HFF-Myc (cell line): ENCODE measurements at regions not wholly inside any gene's neighbourhood (a gene's known extent, or its start where the extent isn't known, plus 50 kb on each side); places are given as distances from the start of the nearest gene placed in this dataset.
"Not testable (repeated sequence)": the region's sequence is repeated elsewhere in the genome, so short reads cannot be mapped to it uniquely, and the experiment has no call there.

Experiments
- DNase-seq: peaks from one replicate; pipeline ENCODE4 v3.0.0-alpha.2; 2011; ENCODE audit warnings: low read depth; ENCODE audit errors: extremely low read depth
- H3K4me3 ChIP-seq: replicated peaks from 2 replicates; pipeline ENCODE4 v1.5.1; 2011; ENCODE audit warnings: low read depth, mild to moderate bottlenecking, control low read depth, low read length
- TF ChIP-seq, protein P1 (sequence below): IDR thresholded peaks from 2 replicates; pipeline ENCODE4 v1.5.1; 2012; ENCODE audit warnings: mild to moderate bottlenecking, low read depth, low read length, control low read depth; ENCODE audit errors: missing control alignments

DNA sequence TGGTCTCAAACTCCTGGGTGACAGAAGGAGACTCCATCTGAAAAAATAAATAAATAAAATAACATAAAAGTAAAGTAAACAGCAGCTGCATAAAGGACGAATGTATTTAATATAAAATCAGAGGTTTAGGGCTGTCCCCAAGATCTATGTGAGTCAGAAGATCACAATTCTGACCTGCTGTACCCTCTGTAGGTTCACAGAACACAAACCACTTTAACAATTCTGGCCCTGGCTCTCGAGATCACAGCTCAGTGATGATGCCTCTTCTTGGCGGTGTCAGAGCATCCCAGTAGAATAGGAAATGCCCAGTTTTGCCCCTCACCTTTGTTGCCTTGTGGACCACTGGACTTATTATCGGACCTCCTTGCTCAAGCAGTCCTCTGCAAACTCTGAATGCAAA lies 380.9 kb downstream of the TLE1 start:
- DNase-seq = no peak
- no peak overlapping the region for H3K4me3 ChIP-seq
- TF ChIP-seq, protein P1, sequence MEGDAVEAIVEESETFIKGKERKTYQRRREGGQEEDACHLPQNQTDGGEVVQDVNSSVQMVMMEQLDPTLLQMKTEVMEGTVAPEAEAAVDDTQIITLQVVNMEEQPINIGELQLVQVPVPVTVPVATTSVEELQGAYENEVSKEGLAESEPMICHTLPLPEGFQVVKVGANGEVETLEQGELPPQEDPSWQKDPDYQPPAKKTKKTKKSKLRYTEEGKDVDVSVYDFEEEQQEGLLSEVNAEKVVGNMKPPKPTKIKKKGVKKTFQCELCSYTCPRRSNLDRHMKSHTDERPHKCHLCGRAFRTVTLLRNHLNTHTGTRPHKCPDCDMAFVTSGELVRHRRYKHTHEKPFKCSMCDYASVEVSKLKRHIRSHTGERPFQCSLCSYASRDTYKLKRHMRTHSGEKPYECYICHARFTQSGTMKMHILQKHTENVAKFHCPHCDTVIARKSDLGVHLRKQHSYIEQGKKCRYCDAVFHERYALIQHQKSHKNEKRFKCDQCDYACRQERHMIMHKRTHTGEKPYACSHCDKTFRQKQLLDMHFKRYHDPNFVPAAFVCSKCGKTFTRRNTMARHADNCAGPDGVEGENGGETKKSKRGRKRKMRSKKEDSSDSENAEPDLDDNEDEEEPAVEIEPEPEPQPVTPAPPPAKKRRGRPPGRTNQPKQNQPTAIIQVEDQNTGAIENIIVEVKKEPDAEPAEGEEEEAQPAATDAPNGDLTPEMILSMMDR = no peak

DNA sequence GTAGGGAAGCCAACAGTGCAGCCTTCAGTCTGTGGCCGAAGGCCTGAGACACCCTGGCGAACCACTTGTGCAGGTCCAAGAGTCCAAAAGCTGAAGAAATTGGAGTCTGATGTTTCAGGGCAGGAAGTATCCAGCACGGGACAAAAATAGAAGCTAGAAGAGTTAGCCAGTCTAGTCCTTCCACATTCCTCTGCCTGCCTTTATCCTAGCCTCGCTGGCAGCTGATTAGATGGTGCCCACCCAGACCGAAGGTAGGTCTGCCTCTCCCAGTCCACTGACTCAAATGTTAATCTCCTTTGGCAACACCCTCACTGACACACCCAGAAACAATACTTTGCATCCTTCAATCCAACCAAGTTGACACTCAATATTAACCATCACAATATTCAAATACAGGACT lies 381.6 kb downstream of the TLE1 start:
- not testable (repeated sequence) for DNase-seq, H3K4me3 ChIP-seq

DNA sequence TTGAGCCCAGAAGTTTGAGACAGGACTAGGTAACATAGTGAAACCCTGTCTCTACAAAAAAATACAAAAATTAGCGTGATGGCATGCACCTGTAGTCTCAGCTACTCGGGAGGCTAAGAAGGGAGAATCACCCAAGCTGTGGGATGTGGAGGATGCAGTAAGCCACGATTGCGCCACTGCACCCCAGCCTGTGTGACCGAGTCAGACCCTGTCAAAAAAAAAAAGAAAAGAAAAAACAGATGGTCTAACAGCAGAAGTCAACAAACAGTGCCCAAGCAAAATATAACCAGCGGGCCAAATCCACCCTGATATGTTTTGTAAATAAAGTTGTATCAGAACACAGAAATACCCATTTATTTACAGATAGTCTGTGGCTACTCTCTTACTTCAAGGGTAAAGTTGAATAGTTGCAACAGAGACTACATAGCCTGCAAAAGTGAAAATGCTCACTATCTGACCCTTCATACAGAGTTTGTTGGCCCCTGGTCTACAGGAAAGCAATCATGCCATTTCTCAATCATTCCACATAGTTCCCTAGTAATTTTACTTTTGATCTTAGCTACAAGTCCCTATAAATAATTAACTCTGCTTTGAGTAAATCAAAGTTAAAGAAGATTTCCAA lies 383.7 kb downstream of the TLE1 start:
- H3K4me3 ChIP-seq = no peak overlapping the region
- TF ChIP-seq, protein P1 = no peak
- DNase-seq = no peak

DNA sequence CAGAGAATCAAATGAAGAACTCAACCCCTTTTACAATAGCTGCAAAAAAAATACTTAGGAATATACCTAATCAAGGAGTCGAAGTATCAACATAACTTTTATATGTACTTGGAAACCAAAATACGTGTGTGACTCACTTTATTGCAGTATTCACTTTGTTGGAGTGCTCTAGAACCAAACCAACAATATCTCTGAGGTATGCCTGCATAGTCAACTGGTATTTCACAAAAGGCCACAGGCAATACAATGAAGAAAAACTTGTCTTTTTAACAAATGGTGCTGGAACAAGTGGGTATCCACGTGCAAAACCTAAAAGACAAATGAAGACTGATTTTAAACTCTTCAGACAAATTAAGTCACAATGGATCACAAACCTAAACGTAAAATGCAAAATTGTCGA lies 385.7 kb downstream of the TLE1 start:
- no peak overlapping the region for H3K4me3 ChIP-seq
- DNase-seq = no peak
- TF ChIP-seq, protein P1 = no peak

DNA sequence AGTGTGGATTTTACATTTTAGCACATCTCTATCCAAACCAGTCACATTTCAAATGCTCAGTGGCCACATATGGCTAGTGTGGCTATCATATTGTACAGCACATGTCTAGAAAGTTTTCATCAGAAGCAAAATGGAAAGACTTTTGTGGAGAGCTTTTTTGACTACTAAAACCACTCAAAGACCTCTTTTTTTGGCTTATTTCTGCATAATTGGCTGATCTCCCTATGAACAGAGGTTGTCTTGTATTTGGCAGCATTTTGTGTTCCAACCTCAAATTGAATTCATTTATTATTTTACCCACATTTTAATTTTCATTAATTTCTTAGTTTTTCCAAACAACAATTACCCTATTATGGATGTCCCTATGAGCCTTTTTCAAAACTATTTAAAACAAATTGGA lies 395.7 kb downstream of the TLE1 start:
- TF ChIP-seq, protein P1 = no peak
- H3K4me3 ChIP-seq = no peak overlapping the region
- DNase-seq = no peak

DNA sequence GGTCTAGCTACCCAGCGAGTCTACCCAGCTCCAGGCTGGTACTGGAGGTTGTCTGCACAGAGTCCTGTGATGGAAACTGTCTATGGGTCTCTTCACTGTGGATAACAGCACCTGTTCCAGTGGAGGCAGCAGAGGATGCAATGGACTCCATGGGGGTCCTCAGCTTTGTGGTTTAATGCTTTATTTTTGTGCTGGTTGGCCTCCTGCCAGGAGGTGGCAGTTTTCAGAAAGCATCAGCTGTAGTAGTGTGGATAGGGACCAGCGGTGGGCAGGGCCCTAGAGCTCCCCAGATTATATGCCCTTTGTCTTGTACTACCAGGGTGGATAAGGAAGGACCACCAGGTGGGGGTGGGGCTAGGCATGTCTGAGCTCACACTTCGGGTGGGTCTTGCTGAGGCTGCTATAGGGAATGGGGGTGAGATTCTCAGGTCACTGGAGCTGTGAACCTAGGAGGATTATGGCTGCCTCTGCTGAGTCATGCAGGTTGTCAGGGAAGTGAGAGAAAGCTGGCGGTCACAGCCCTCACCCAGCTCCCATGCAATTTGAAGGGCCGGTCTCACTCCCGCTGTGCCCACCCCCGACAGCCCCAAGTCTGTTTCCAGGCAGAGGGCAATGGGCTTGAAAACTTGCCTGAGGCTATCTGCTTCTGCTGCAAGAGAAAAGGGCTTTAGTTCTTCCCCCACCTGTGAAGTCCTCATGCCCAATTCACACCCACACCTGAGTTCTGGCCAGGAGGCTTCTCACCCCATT lies 397.1 kb downstream of the TLE1 start:
- TF ChIP-seq, protein P1 = no peak
- no peak overlapping the region for H3K4me3 ChIP-seq
- DNase-seq = no peak

DNA sequence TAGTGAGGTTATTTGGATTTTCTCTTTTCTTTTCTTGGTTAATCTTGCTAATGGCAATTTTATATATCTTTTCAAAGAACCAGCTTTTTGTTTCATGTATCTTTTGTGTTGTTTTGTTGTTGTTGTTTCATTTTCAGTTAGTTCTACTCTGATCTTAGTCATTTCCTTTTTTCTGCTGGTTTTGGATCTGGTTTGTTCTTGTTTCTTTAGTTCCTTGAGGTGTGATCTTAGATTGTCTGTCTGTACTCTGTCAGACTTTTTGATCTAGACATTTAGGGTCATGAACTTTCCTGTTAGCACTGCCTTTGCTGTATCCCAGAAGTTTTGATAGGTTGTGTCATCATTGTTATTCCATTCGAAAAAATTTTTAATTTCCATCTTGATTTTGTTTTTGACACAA lies 399.7 kb downstream of the TLE1 start:
- DNase-seq = no peak
- H3K4me3 ChIP-seq = no peak overlapping the region
- TF ChIP-seq, protein P1 = no peak
